ENCODE measurements at regions not wholly inside any gene's neighbourhood (a gene's known extent, or its start where the extent isn't known, plus 50 kb on each side); places are given as distances from the start of the nearest gene placed in this dataset.

- DNase-seq (ENCODE audit: low read depth), result no peak
Measured at GRCh38 chr4:54545663-54546424, 111.9 kb upstream of the KIT start.

- no peak for DNase-seq (ENCODE audit: low read depth)
Measured at GRCh38 chr4:54547299-54548097, 110.3 kb upstream of the KIT start.

- DNase-seq (ENCODE audit: low read depth), result no peak
Measured at GRCh38 chr4:54548098-54548620, 109.6 kb upstream of the KIT start.

- no peak for DNase-seq (ENCODE audit: low read depth)
Measured at GRCh38 chr4:54548831-54549460, 108.8 kb upstream of the KIT start.

- peak; percentile 15 for DNase-seq (ENCODE audit: low read depth)
Measured at GRCh38 chr4:54550395-54551171, 107.2 kb upstream of the KIT start.

- no peak for DNase-seq (ENCODE audit: low read depth)
Measured at GRCh38 chr4:54553001-54553400, 104.8 kb upstream of the KIT start.

GRCh38 chr4:54554339-54554990 is 103.3 kb upstream of the KIT start:
- no peak for DNase-seq (ENCODE audit: low read depth)

GRCh38 chr4:54556051-54556450 is 101.7 kb upstream of the KIT start:
- no peak for DNase-seq (ENCODE audit: low read depth)

GRCh38 chr4:54556587-54556986 is 101.2 kb upstream of the KIT start:
- DNase-seq (ENCODE audit: low read depth), result no peak

- no peak for DNase-seq (ENCODE audit: low read depth)
Measured at GRCh38 chr4:54558889-54559677, 98.7 kb upstream of the KIT start.

- no peak for DNase-seq (ENCODE audit: low read depth)
Measured at GRCh38 chr4:54560513-54560912, 97.2 kb upstream of the KIT start.

GRCh38 chr4:54561940-54562339 is 95.8 kb upstream of the KIT start:
- no peak for DNase-seq (ENCODE audit: low read depth)

GRCh38 chr4:54566608-54567007 is 91.1 kb upstream of the KIT start:
- DNase-seq (ENCODE audit: low read depth), result no peak

- no peak for DNase-seq (ENCODE audit: low read depth)
Measured at GRCh38 chr4:54567327-54567726, 90.4 kb upstream of the KIT start.

GRCh38 chr4:54568184-54568583 is 89.6 kb upstream of the KIT start:
- peak; percentile 58 for DNase-seq (ENCODE audit: low read depth)

- no peak for DNase-seq (ENCODE audit: low read depth)
Measured at GRCh38 chr4:54570822-54571221, 86.9 kb upstream of the KIT start.

- DNase-seq (ENCODE audit: low read depth), result no peak
Measured at GRCh38 chr4:54571293-54572151, 86.2 kb upstream of the KIT start.

- DNase-seq (ENCODE audit: low read depth), result no peak
Measured at GRCh38 chr4:54572152-54572542, 85.6 kb upstream of the KIT start.

- DNase-seq (ENCODE audit: low read depth), result no peak
Measured at GRCh38 chr4:54574500-54574899, 83.3 kb upstream of the KIT start.

- DNase-seq (ENCODE audit: low read depth), result no peak
Measured at GRCh38 chr4:54575919-54576318, 81.8 kb upstream of the KIT start.
